Brain microvascular endothelial cell (primary cell): ENCODE measurements at regions not wholly inside any gene's neighbourhood (a gene's known extent, or its start where the extent isn't known, plus 50 kb on each side); places are given as distances from the start of the nearest gene placed in this dataset.
A peak's percentile ranks its signal among the peaks of the same experiment; 100 is the strongest.

Experiments used
- DNase-seq: peaks from one replicate; pipeline ENCODE4 v3.0.0-alpha.2; 2020
- H3K27ac ChIP-seq: fragments of 250-450 bp; sonication (Bioruptor Pico); 2 replicates; pipeline ENCODE4 v1.5.1; 2020; ENCODE audit warnings: mild to moderate bottlenecking, moderate library complexity
- H3K27me3 ChIP-seq: fragments of 250-450 bp; sonication (Bioruptor Pico); replicated peaks from 2 replicates; pipeline ENCODE4 v1.5.1; 2020; ENCODE audit warnings: mild to moderate bottlenecking
- H3K36me3 ChIP-seq: fragments of 250-450 bp; sonication (Bioruptor Pico); replicated peaks from 2 replicates; pipeline ENCODE4 v1.5.1; 2020; ENCODE audit warnings: mild to moderate bottlenecking
- H3K4me3 ChIP-seq: 2 replicates; pipeline ENCODE4 v1.5.1; 2011; ENCODE audit warnings: low read depth, mild to moderate bottlenecking, control low read depth, low read length, moderate library complexity
- CTCF ChIP-seq: IDR thresholded peaks from 2 replicates; pipeline ENCODE4 v1.5.1; 2011; ENCODE audit warnings: low read depth, mild to moderate bottlenecking, moderate library complexity, low read length, control low read depth, inconsistent platforms; ENCODE audit errors: missing control alignments
- in situ Hi-C: cut with HindIII; loops from 2 replicates; pipeline ENCODE4 v1.10.0; 2017; ENCODE audit warnings: low sequenced_read_pairs, low pct_ligation_motif_present

GRCh38 chr4:125121581-125121980, 193.2 kb upstream of the FAT4 start:
- in situ Hi-C loops, result no loop called here
- H3K36me3 ChIP-seq, result no peaks in the 10 kb centered on the region
- no peak overlapping the region for H3K4me3 ChIP-seq
- no peak for TF ChIP-seq CTCF
- no peak for DNase-seq
- H3K27ac ChIP-seq, result no peak overlapping the region
- H3K27me3 ChIP-seq, result no peaks in the 10 kb centered on the region

- Histone ChIP-seq H3K4me3 (no peak overlapping the region), H3K36me3 (no peaks in the 10 kb centered on the region), H3K27me3 (no peaks in the 10 kb centered on the region), H3K27ac (peak overlapping the region; percentile 16)
- TF ChIP-seq CTCF, result no peak
- no peak for DNase-seq
- in situ Hi-C loops, result no loop called here
These were observed 198.3 kb upstream of the FAT4 start for GRCh38 chr4:125116431-125116830.

GRCh38 chr4:125115941-125116340, 198.8 kb upstream of the FAT4 start:
- no peaks in the 10 kb centered on the region for H3K36me3 ChIP-seq
- peak; percentile 88 for DNase-seq
- no peak overlapping the region for H3K4me3 ChIP-seq
- peak overlapping the region; percentile 16 for H3K27ac ChIP-seq
- no peak for TF ChIP-seq CTCF
- in situ Hi-C loops, result no loop called here
- no peaks in the 10 kb centered on the region for H3K27me3 ChIP-seq

GRCh38 chr4:125115476-125115875, 199.3 kb upstream of the FAT4 start:
- peak; percentile 14 for DNase-seq
- H3K36me3 ChIP-seq, result no peaks in the 10 kb centered on the region
- no peaks in the 10 kb centered on the region for H3K27me3 ChIP-seq
- in situ Hi-C loops, result no loop called here
- no peak overlapping the region for H3K4me3 ChIP-seq
- no peak overlapping the region for H3K27ac ChIP-seq
- no peak for TF ChIP-seq CTCF

- in situ Hi-C loops, result no loop called here
- no peak overlapping the region for H3K27ac ChIP-seq
- H3K4me3 ChIP-seq, result no peak overlapping the region
- DNase-seq, result no peak
- no peak for TF ChIP-seq CTCF
- H3K27me3 ChIP-seq, result no peaks in the 10 kb centered on the region
- H3K36me3 ChIP-seq, result no peaks in the 10 kb centered on the region
These were observed 202.2 kb upstream of the FAT4 start for GRCh38 chr4:125112536-125112935.

- H3K27me3 ChIP-seq, result no peaks in the 10 kb centered on the region
- no peak for TF ChIP-seq CTCF
- in situ Hi-C loops, result no loop called here
- no peaks in the 10 kb centered on the region for H3K36me3 ChIP-seq
- H3K4me3 ChIP-seq, result no peak overlapping the region
- DNase-seq, result no peak
- no peak overlapping the region for H3K27ac ChIP-seq
These were observed 203.4 kb upstream of the FAT4 start for GRCh38 chr4:125111323-125111722.
